Sigmoid colon (tissue), 4 donors: ENCODE measurements at regions not wholly inside any gene's neighbourhood (a gene's known extent, or its start where the extent isn't known, plus 50 kb on each side); places are given as distances from the start of the nearest gene placed in this dataset.

Experiments used
- EP300 ChIP-seq, 4 donors: sonication (generic); formaldehyde crosslinking; IDR thresholded peaks; one replicate each; pipeline ENCODE4 v1.6.1; 2017; ENCODE audit warnings: antibody characterized with exemption in 4 of 4
- POLR2A ChIP-seq, 2 donors: fragments of 450-650 bp; IDR thresholded peaks; one replicate each; pipeline ENCODE4 v1.6.1; 2016; ENCODE audit warnings: antibody characterized with exemption in 2 of 2, mild to moderate bottlenecking in 2 of 2, moderate library complexity in 2 of 2
- POLR2AphosphoS5 ChIP-seq, 4 donors: sonication (generic); formaldehyde crosslinking; IDR thresholded peaks; one replicate each; pipeline ENCODE4 v1.6.1; 2017; ENCODE audit warnings: antibody characterized with exemption in 4 of 4
- TF ChIP-seq, protein P1 (sequence below), 4 experiments: fragments of 450-650 bp in 3 of 4; fragments of 200-600 bp in 1 of 4; IDR thresholded peaks; one replicate each; pipeline ENCODE4 v1.5.1; 2016 to 2019; ENCODE audit warnings: antibody characterized with exemption in 4 of 4, mild to moderate bottlenecking in 3 of 4, moderate library complexity in 2 of 4

DNA sequence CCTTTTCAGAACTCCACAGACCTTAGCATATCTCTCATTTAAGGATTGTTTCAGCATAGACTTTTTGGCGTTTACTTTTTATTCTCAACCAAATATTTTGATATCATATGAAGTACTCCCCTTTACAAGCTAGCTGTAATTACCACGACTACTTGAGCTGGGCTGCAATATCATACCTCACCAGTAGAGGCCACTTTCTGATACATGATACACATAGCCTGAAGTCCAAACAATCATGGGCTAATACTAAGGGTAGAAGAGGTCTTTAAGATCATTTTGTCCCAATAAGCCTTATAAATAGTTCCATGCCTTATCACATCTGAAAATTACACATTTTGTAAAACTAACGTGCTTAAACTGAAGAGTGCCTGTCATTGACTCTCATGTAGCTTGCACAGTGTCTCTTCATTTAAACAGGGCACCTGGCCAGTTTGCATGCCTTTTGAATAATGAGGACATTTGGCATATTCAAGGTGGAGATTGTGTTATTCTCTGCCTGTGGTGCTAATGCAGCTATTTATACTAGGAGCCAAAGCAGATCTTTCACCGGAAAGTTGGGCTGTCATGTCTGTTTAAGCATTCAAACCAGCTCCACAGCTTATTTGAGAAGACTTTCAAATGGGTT lies 403.7 kb upstream of the ZMIZ1 start:
- TF ChIP-seq, protein P1, sequence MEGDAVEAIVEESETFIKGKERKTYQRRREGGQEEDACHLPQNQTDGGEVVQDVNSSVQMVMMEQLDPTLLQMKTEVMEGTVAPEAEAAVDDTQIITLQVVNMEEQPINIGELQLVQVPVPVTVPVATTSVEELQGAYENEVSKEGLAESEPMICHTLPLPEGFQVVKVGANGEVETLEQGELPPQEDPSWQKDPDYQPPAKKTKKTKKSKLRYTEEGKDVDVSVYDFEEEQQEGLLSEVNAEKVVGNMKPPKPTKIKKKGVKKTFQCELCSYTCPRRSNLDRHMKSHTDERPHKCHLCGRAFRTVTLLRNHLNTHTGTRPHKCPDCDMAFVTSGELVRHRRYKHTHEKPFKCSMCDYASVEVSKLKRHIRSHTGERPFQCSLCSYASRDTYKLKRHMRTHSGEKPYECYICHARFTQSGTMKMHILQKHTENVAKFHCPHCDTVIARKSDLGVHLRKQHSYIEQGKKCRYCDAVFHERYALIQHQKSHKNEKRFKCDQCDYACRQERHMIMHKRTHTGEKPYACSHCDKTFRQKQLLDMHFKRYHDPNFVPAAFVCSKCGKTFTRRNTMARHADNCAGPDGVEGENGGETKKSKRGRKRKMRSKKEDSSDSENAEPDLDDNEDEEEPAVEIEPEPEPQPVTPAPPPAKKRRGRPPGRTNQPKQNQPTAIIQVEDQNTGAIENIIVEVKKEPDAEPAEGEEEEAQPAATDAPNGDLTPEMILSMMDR (IDR thresholded peaks at IDR 0.05) = peak in 3 of 4 experiments; percentile 41 to 48 (median 42)
- TF ChIP-seq POLR2A (IDR thresholded peaks at IDR 0.05) (no peak), EP300 (IDR thresholded peaks at IDR 0.05) (no peak), POLR2AphosphoS5 (IDR thresholded peaks at IDR 0.05) (no peak)
